GM19452 (cell line): ENCODE measurements at regions not wholly inside any gene's neighbourhood (a gene's known extent, or its start where the extent isn't known, plus 50 kb on each side); places are given as distances from the start of the nearest gene placed in this dataset.
A peak's percentile ranks its signal among the peaks of the same experiment; 100 is the strongest.
"Not testable (repeated sequence)": the region's sequence is repeated elsewhere in the genome, so short reads cannot be mapped to it uniquely, and the experiment has no call there.

Source experiments
- ATAC-seq: cut with Tn5 transposase; IDR thresholded peaks from one replicate; pipeline ENCODE4 v1.9.1; 2021; ENCODE audit not compliant: unreplicated experiment

DNA sequence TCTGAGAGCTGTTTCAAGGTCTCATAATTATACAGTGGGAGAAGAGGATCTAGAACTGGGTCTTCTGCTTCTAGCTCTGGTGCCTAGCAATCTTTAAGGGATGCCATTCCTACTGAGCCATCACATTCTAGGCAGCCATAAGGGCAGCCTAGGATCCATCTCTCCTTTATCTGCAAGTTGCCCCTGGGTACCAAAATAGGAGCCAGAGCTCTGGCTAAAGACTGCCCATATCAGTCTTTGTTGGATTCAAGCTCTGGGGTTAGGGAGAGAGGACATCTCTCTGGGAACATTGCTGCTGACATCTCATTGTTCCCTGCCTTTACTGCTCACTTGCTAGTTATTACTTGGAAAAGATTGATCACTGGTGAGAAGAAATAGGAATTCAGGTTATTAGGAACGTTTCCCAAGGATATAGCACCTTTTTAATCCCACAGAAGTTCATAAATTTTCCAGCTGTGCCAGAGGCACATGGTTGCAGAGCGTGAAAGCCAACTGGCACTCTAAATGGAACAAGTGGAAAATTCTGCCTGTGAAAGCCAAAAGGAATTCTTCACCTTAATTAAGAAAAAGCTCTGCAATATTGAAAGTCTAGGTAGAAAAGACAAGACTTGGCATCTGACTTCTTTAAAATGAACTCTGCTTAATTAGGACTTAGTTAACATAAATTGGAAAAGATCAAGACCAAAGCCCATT, 102.2 kb downstream of the CDC42EP3 start:
- no peak for ATAC-seq

DNA sequence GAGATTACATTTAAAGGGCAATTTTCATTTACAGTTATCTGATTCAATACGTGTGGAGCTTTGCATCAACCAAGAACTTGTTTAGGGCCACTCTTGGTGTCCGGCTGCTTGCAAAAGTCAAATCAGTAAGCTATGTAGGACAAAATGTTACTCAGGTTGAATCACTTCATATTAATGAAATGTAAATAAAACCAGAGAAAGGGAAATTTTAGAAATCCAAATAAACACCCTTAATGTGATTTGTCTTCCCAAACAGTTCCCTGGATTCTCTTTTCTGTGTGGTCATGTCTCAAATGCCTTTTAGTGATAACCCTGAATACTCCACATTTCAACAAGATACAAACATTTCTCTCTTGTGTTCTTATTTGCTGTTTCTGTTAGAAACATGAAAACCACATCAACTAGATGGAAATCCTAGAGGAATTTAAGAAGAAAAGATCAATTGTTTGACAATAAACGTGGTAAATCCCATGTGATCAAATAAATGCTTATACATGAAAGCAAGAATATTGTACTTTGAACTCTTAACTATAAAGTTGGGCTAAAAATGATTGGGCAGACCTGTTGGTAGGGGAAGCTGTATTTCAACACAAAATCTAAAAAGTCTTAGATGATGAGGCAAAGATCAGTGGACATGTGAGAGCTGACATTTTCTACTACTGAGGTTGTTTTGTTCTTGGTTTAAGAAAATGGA, 101.3 kb downstream of the CDC42EP3 start:
- no peak for ATAC-seq

DNA sequence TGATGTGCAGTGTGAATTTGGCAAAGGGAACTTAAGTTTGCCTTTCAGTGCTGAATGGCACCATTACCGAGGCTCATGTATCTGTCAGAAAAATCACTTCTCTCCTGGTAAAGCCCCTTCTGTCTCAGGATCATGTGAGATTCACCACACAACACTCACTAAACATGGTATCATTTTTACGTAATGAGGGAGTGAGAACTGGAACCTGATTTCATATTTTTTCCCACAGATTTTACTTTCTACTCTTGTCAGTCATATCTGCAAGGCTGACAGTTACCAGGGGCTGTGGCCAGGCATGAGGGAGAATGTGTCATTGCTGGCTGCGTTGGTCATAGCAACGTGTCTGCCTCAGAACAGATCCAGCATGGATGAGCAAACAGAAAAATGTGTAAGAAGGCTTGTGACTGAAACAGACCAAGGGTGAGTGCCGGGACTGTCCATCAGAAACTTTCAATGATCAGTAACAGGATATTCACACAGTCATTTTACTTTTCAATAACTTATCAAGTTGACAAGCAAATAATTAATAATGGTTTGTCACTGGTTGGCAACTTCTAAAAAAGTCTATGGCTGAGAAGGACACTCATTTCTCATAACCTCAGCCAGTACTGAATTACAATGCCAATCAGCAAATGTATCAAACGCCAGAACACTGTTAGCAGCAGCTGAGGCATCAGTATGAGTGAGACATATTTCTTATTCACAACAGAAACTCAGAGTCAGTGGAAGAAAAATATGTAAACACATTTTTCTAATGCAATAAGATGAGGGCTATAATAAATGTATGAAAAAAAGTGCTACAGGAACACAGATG, 100.5 kb downstream of the CDC42EP3 start:
- peak; percentile 85 for ATAC-seq

DNA sequence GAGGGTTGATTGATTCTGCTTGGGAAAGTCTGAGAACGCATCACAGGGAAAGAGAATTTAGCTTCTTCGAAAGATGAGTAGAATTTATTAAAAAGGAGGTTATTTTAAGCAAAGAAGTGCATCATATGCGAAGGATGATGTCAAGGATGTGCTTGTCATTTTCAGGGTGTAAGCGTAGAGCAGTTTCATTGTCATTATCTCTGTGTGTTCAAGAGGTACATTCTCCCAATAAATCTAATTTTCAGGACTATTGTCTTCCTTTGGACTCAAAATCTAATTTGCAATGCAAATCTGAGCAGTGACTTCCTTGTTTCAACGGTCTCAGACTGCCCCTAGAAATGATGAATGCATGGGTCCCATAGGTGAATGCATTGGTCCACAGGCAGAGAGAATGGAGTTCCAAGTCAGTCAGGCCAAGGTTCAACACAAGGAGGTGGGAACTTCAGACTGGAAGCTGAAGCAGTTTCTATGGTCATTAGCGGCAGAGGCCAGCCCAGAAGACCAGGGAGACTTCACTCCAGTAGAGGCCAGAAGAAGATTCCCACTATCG, 99.8 kb downstream of the CDC42EP3 start:
- ATAC-seq: no peak

DNA sequence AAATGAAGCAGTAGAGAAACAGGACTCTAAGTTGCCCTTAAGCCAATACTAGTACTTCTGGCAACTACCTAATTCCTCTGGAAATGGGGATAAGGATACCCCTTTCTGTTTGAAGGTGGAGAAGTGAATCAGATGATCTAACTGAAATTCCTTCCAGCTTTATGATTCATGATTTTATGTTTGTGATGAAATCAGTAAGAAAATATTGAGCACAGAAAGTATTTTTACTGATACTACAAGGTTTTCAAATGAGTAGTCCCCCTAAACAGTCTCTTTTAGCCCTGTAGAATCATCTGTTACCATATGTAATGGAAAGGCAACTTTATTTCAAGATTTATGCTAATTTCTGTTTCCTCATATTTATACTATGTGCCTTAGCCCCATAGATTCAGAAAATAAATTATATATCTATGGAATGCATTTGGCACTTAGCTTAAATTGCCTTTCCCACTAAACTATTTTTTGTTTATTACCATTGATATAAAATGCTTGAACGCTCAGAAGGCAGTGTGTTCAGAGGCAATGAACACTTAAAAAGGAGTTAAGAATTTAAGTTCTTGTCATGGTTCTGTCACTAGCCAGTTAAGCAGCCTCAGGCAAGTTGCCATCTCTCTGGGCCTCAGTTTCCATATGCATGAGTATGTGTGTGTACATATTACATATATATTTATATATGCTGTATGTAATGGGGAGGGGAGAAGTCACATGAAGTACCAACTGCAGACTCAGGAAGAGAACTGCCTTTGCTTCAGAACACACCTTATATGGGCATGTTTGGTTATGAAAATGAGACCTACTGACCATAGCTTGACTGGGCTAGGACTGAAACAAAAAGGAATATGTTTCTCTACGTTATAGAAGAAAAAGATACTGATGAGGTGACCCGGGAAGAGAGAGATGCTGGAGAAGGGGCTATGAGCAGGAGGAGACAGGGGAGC, 97.7 kb downstream of the CDC42EP3 start:
- ATAC-seq: peak; percentile 49

DNA sequence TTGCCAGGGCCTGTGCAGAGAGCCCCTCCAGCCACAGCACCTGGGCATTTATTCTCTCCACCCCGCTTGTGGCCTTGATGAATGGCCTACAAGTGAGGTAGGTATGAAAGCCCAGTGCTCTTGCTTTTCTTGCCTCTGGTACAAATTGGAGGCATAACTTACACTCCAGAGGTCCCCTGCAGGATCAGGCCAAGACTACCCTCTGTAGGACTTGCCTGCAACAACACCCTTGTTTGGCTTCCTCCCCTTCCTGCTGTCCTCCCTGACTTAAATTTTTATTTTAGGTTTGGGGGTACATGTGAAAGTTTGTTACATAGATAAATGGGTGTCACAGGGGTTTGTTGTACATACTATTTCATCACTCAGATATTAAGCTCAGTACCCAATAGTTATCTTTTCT, 95.7 kb downstream of the CDC42EP3 start:
- ATAC-seq: no peak

DNA sequence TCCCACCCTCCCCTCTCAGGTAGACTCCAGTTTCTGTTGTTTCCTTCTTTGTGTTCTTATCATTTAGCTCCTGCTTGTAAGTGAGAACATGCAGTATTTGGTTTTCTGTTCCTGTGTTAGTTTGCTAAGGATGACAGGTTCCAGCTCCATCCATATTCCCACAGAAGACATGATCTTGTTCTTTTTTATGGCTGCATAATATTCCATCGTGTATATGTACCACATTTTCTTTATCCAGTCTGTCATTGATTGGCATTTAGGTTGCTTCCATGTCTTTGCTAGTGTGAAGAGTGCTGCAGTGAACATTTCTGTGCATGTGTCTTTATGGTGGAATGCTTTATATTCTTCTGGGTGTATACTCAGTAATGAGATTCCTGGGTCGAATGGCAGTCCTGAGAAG, 95.2 kb downstream of the CDC42EP3 start:
- ATAC-seq: not testable (repeated sequence)

DNA sequence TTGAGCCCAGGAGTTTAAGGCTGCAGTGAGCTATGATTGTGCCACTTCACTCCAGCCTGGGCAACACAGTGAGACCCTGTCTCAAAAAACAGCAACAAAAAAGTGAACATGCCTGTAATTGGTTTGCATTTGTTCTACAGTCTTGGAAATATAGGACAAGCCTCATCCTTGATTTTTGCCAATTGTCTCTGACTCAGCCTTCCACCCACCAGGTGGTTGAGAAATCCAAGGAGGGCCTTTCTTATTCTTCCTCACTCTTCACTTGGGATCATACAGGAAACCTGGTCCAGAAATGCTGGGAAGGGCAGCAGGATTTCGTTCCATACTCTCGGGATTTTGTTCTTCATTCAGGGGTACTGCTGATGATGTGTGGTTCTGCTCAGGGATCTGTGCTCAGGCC, 94.6 kb downstream of the CDC42EP3 start:
- no peak for ATAC-seq

DNA sequence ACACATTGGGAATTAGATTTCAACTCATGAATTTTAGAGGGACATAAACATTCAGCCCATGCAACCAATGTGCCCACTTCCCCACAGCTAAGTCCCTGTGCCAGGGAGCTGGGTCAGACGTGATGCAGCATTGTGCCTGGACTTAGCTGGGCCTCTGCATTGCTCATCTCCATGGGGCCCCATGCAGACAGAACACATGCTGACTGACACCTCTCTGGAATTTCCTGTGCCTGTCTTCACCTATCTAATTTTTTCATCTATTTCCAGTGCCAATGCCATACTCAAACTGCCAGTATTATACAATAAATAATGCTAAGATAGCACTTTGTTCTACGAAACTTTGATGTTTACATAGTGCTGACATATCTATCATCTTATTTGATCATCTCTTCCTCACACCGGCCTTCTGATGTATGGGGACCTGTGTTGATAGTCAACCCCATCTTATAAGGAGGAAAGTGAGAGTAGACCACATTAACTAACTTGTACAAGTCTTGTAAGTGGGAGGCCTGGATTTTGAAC, 92.2 kb downstream of the CDC42EP3 start:
- ATAC-seq: no peak

DNA sequence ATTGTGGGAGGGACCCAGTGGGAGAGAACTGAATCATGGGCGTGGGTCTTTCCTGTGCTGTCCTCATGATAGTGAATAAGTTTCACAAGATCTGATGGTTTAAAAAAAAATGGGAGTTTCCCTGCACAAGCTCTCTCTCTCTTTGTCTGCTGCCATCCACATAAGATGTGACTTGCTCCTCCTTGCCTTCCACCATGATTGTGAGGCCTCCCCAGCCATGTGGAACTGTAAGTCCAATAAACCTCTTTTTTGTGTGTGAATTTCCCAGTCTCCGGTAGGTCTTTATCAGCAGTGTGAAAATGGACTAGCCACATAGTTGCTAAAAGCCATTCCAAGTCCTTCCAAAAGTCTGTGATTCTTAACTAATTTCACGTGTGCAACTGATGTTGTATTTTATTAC, 91.5 kb downstream of the CDC42EP3 start:
- ATAC-seq: not testable (repeated sequence)

DNA sequence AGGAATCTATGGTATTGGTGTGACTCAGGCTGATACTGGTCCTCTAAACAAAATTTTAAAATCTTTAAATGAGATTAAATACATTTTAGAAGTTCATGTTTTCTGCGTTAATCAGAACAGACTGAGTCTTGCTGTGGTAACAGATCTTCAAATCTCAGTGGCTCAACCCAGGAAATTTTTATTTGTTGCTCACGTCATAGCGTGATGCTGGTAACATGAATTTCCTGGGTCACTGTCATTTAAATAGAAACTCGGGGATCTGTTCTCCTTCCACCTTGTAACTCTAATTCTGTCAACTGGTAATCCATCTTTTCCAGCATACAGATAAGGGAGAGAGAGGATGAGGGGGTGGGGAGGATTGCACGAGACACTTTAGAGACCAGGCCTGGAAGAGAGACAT, 90.0 kb downstream of the CDC42EP3 start:
- ATAC-seq: no peak

DNA sequence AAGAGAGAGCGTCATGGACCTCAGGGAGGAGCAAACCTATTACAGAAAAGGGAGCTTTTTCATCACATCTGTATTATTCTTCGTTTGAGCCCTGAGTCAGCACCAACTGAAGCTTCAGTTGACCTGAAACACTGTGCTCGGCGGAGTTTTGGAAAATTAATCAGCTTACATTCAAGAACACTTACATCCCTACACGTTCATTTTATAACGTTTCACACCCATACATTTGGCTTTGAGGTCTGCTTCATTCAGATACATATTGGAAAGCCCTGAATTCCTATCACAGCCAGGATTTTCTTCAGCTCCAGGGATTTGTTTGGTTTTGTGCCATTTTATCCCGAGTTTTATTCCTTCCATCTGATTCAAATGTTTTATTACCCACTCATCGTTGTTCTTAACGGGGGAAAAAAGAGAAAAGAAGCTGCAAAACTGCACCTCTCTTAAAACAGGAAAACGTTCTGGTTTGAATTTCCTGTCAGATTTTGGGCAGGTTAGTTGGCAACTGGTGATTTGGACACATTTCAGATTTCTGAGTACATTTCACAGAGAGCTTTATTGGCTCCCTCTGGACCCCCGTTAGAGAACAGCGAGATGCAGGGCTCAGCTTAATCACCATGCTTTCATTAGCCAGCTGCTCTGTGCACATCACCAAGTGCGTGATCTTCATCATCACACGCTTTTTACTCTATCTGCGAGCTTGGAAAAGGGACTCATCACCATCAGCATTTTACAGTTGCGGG, 88.8 kb downstream of the CDC42EP3 start:
- no peak for ATAC-seq

DNA sequence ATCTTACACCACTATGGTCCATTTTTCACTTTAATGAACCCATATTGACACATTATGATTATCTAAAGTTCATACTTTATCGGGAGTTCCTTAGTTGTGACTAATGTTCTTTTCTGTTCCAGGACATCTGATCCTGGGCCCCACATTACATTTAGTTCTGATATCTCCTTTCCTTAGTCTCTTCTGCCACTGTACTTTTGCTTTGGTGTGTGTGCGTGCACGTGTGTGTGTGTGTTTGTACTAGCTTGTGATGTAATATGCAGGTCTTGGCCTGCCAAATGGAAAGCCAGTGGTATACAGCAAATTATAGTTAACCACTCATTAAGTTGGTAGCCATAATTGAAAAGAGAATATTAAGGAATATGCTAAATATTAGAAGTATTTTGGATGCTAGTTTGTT, 88.0 kb downstream of the CDC42EP3 start:
- ATAC-seq: no peak

DNA sequence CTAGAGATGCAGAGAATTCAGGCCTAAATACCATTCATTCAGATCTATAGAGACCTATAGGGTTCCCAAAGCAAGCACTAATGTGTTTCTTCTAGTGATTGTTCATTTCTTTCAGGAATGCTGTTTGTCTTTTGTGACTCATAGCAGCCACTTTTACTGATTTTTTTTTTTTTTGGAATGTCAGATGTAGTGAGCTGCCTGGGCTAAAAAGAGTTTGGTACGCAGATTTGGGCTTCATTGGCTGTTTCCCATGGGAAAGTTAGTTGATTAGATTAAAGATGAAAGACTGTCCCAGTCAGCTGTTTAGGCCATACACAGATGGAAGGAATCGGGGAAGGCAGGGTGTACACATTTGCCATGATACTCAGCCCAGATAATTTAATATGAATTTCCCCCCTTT, 87.6 kb downstream of the CDC42EP3 start:
- no peak for ATAC-seq

DNA sequence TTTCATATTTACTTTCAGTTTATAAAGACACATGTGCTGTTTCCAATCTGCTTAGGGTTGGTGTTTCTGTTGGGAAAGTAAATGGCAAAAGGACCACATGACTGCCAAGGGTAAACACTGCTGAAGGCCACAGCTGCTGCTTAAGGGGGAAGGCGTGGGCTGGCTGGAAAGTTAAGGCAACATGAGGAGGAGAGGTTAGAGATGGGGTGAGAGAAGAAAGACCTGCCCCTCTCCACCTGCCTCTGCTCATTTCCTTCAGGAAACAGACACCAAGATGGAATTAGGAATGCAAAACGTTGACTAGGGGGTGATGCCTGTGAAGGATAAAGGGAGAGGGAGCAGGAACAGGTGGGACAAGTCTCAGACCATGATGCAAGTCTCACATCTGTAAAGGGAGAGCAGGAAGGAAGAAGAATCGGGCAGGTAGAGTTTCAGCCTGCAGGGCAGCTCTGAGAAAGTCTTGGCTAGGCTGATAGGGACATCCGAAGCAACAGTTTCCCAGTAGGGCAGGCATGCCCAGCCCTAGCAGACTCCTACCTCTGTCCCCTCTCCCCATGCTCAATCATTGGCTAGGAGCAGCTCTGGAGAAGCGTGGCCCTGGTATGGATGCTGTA, 86.0 kb downstream of the CDC42EP3 start:
- ATAC-seq: no peak

DNA sequence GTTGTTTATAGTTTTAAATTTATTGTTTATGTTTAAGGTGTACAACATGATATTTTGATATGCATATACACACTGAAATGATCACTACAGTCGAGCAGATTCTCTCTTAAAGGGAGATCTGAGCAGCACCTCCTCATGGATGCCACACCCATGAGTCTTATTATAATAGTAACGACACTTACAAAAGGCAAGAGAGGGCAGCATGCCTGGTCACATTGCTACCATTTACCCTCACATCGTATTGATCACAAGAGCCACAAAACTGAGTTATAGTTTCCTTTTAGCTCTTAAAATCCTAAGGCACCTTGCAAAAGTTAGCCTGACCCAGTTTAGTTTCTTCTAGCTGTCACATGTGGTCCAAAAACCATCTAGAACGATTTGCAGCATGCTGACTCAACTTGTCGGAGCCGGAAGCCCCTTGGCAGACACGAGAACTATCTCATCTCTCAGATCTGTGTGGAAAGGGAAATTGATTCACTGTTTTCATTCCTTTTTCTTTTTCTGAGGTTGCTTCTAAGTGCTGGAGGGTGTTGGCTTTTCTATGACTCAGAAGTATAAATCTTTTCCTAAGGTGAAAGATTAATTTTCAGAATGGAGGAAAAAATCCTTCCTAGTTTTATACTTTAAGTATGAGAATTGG, 85.3 kb downstream of the CDC42EP3 start:
- no peak for ATAC-seq

DNA sequence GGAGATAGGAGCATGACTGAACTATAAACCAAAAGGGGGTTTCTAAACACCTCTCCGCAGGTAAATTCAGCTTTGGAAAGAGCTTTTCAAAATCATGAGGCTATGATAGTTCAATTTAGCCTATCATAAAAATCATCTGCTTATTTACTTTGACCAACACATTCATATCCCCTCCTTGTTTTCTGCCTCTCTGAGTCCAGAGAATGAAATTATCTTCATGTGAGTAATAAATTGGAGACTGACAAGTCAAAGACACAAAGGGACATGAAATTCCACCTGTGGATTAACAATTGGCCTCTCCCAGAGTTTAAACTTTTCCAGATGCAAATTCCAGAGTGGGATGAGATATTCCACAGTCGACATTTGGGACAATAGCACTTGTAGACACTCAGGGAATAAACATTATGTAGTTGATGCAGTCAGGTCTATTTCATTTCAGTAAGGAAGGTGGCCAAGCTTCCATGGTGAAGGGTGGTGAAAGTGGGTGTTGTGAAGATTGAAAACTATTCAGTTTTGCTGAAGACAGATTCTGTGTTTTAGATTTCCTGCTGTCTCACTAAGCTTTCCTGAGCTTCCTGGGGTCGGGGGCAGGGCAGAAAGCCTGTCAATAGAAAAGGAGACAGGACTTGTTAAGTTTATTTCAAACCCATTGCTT, 84.7 kb downstream of the CDC42EP3 start:
- no peak for ATAC-seq

DNA sequence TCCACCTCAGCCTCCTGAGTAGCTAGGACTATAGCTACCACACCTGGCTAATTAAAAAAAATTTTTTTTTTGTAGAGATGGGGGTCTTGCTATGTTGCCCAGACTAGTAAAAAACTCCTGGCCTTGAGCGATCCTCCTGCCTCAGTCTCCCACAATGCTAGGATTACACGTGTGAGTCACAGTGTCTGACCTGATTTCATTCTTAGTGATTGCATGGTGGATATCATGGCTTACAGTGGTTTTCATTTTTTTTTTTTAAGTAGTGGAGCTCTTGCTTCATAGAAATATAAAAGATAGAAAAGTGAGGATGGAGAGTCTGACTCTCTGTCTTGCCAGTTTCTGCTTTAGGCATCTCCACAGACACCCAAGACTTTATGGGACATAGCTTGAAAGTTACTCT, 83.6 kb downstream of the CDC42EP3 start:
- no peak for ATAC-seq
